ENCODE measurements at regions not wholly inside any gene's neighbourhood (a gene's known extent, or its start where the extent isn't known, plus 50 kb on each side); places are given as distances from the start of the nearest gene placed in this dataset.

GRCh38 chr15:35288580-35288979, 203.5 kb upstream of the NANOGP8 start:
- H4K8ac ChIP-seq (replicated peaks; ENCODE audit: insufficient read length, low read depth, low read length), result no peak overlapping the region
- Mint-ChIP-seq H3K36me3 (ENCODE audit: insufficient read depth in 1 of 3, low read depth in 3 of 3) (peaks cover 0 to 9% (median 8%) of the 10 kb centered on the region in 3 experiments; a peak in 3 of 7 replicates), H3K4me1 (peaks cover 0 to 4% of the 10 kb centered on the region in 2 experiments; a peak in 2 of 4 replicates), H3K27me3 (ENCODE audit: low read depth) (no peaks in the 10 kb centered on the region), H3K27ac (peak overlapping the region in 1 of 3 experiments; percentile 84; a peak in 2 of 7 replicates), H3K4me3 (no peak overlapping the region), H3K9me3 (peaks cover 6% of the 10 kb centered on the region in 2 experiments; a peak in 4 of 5 replicates)
- H3K9ac ChIP-seq (ENCODE audit: extremely low read depth, insufficient read length, low read length), result no peak overlapping the region
- H2BK15ac ChIP-seq (ENCODE audit: low read depth, low read length), result no peak overlapping the region
- H3K79me2 ChIP-seq (ENCODE audit: insufficient read depth, low read length), result no peaks in the 10 kb centered on the region
- H3K79me1 ChIP-seq (ENCODE audit: insufficient read depth, low read depth, low read length, poor library complexity, severe bottlenecking), result no peaks in the 10 kb centered on the region
- H3K23me2 ChIP-seq (ENCODE audit: insufficient read length, low read depth, low read length, poor library complexity, severe bottlenecking), result no peaks in the 10 kb centered on the region
- H3K56ac ChIP-seq (ENCODE audit: insufficient read length, low read depth, low read length), result no peak overlapping the region
- no peak overlapping the region for H3K4ac ChIP-seq (ENCODE audit: low read depth, low read length)
- no peaks in the 10 kb centered on the region for H3K9me3 ChIP-seq (ENCODE audit: control insufficient read depth, low read depth, low read length)
- H2BK5ac ChIP-seq (ENCODE audit: insufficient read length, low read length), result no peak overlapping the region
- H2AK5ac ChIP-seq (ENCODE audit: insufficient read length, low read length), result no peak overlapping the region
- no peak overlapping the region for H4K5ac ChIP-seq (ENCODE audit: insufficient read length, low read depth, low read length)
- H2BK120ac ChIP-seq (ENCODE audit: low read depth, low read length, poor library complexity, severe bottlenecking), result no peak overlapping the region
- H2BK20ac ChIP-seq (ENCODE audit: low read depth, low read length, poor library complexity, severe bottlenecking), result no peak overlapping the region
- DNase-seq, result no peak
- no peak overlapping the region for H2AFZ ChIP-seq (ENCODE audit: low read length)
- TF ChIP-seq, protein P1, sequence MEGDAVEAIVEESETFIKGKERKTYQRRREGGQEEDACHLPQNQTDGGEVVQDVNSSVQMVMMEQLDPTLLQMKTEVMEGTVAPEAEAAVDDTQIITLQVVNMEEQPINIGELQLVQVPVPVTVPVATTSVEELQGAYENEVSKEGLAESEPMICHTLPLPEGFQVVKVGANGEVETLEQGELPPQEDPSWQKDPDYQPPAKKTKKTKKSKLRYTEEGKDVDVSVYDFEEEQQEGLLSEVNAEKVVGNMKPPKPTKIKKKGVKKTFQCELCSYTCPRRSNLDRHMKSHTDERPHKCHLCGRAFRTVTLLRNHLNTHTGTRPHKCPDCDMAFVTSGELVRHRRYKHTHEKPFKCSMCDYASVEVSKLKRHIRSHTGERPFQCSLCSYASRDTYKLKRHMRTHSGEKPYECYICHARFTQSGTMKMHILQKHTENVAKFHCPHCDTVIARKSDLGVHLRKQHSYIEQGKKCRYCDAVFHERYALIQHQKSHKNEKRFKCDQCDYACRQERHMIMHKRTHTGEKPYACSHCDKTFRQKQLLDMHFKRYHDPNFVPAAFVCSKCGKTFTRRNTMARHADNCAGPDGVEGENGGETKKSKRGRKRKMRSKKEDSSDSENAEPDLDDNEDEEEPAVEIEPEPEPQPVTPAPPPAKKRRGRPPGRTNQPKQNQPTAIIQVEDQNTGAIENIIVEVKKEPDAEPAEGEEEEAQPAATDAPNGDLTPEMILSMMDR (conservative IDR thresholded peaks at IDR 0.05), result no peak
- no peak overlapping the region for H3K18ac ChIP-seq (ENCODE audit: insufficient read length, low read depth, low read length)
- no peak overlapping the region for H2BK12ac ChIP-seq (ENCODE audit: insufficient read length, low read depth, low read length)
- no peaks in the 10 kb centered on the region for H3K27me3 ChIP-seq (ENCODE audit: insufficient read depth, low read length)
- H3K14ac ChIP-seq (ENCODE audit: insufficient read depth, low read length), result no peak overlapping the region
- H3K4me1 ChIP-seq (ENCODE audit: insufficient read depth, low read length), result peaks cover 2% of the 10 kb centered on the region; the same call in 1 of the 2 replicates
- H3K4me2 ChIP-seq (ENCODE audit: insufficient read depth, insufficient read length, low read length), result no peak overlapping the region
- H3K23ac ChIP-seq (ENCODE audit: insufficient read length, low read depth, low read length), result no peak overlapping the region
- no peak overlapping the region for H3T11ph ChIP-seq (ENCODE audit: low read length)
- no CpG with 5 or more reads among the region's 3 CpGs for WGBS (ENCODE audit: extremely low coverage, insufficient read length, low lambda C conversion rate)
- no peak overlapping the region for H4K91ac ChIP-seq (ENCODE audit: insufficient read length, low read depth, low read length)
- H4K20me1 ChIP-seq (ENCODE audit: control insufficient read depth, insufficient read depth, insufficient read length), result no peaks in the 10 kb centered on the region
- H3K27ac ChIP-seq (ENCODE audit: insufficient read length, low read depth, low read length), result no peak overlapping the region
